SK-N-SH (cell line): ENCODE measurements at regions not wholly inside any gene's neighbourhood (a gene's known extent, or its start where the extent isn't known, plus 50 kb on each side); places are given as distances from the start of the nearest gene placed in this dataset.

ENCODE experiments used
- CTCF ChIA-PET: fragments of 300-600, 350-600 bp; formaldehyde crosslinking; extraction: SDS; loops from one replicate; lab custom pipeline; 2021; lab: Yijun Ruan, JAX
- POLR2A ChIA-PET: fragments of 350-600 bp; sonication (Branson Sonifier 250); formaldehyde crosslinking; extraction: SDS; loops from one replicate; lab custom pipeline; 2020; ENCODE audit warnings: antibody characterized with exemption, inconsistent platforms; lab: Yijun Ruan, JAX
- DNase-seq: peaks from one replicate; pipeline ENCODE4 v3.0.0; 2012
- H2AFZ ChIP-seq: fragments of 200-600 bp; sonication (generic); 2 replicates; pipeline ENCODE4 v1.8.1; 2016; ENCODE audit warnings: antibody characterized with exemption, mild to moderate bottlenecking, low read depth
- H3F3A ChIP-seq: fragments of 200-600 bp; sonication (generic); replicated peaks from 2 replicates; pipeline ENCODE3; 2016; ENCODE audit warnings: antibody characterized with exemption, mild to moderate bottlenecking; ENCODE audit not compliant: insufficient read depth
- H3K27ac ChIP-seq, 2 experiments: fragments of 200-500 bp in 1 of 2; fragments of 200-600 bp in 1 of 2; sonication (Bioruptor generic) in 1 of 2; sonication (generic), shearing (Covaris generic) in 1 of 2; 2 replicates each; pipeline versions ENCODE4 v1.5.1 to v1.6.1; 2014 to 2016; ENCODE audit warnings: low read depth in 2 of 2, inconsistent platforms in 1 of 2, low read length in 1 of 2, mild to moderate bottlenecking in 1 of 2, mixed read lengths in 1 of 2
- H3K27me3 ChIP-seq: fragments of 200-600 bp; sonication (generic), shearing (Covaris generic); 2 replicates; pipeline ENCODE4 v1.6.1; 2016; ENCODE audit warnings: mixed run types; ENCODE audit not compliant: insufficient read depth
- H3K36me3 ChIP-seq, 2 experiments: fragments of 200-500 bp in 1 of 2; fragments of 200-600 bp in 1 of 2; sonication (Bioruptor generic) in 1 of 2; sonication (generic) in 1 of 2; replicated peaks in 1 of 2; 2 replicates each; pipeline versions ENCODE3 to v1.5.1; 2014 to 2016; ENCODE audit warnings: low read length in 1 of 2, mild to moderate bottlenecking in 1 of 2; ENCODE audit not compliant: insufficient read depth in 2 of 2, control insufficient read depth in 1 of 2
- H3K4me1 ChIP-seq, 2 experiments: fragments of 200-500 bp in 1 of 2; fragments of 200-600 bp in 1 of 2; sonication (Bioruptor generic) in 1 of 2; sonication (generic), shearing (Covaris generic) in 1 of 2; 2 replicates each; pipeline versions ENCODE4 v1.5.1 to v1.6.1; 2014 to 2016; ENCODE audit warnings: low read depth in 1 of 2, low read length in 1 of 2, mixed run types in 1 of 2; ENCODE audit not compliant: insufficient read depth in 2 of 2, control insufficient read depth in 1 of 2
- H3K4me2 ChIP-seq: fragments of 200-600 bp; sonication (generic), shearing (Covaris generic); 2 replicates; pipeline ENCODE4 v1.6.1; 2017; ENCODE audit warnings: mixed run types
- H3K4me3 ChIP-seq, 2 experiments: fragments of 200-500 bp in 1 of 2; fragments of 200-600 bp in 1 of 2; sonication (Bioruptor generic) in 1 of 2; sonication (generic), shearing (Covaris generic) in 1 of 2; 2 replicates each; pipeline versions ENCODE4 v1.5.1 to v1.8.1; 2014 to 2016; ENCODE audit warnings: low read depth in 2 of 2, inconsistent platforms in 1 of 2, low read length in 1 of 2, mild to moderate bottlenecking in 1 of 2, mixed read lengths in 1 of 2, moderate library complexity in 1 of 2
- H3K79me2 ChIP-seq: fragments of 200-600 bp; sonication (generic); 2 replicates; pipeline ENCODE4 v1.8.1; 2017; ENCODE audit warnings: mild to moderate bottlenecking; ENCODE audit not compliant: insufficient read depth
- H3K9ac ChIP-seq: fragments of 200-600 bp; sonication (generic); 2 replicates; pipeline ENCODE4 v1.6.1; 2017; ENCODE audit warnings: mixed run types
- H3K9me2 ChIP-seq: fragments of 200-600 bp; sonication (generic); 2 replicates; pipeline ENCODE4 v1.6.1; 2017; ENCODE audit warnings: mixed run types
- H3K9me3 ChIP-seq: fragments of 200-600 bp; sonication (generic); 2 replicates; pipeline ENCODE4 v1.6.1; 2017; ENCODE audit warnings: mixed run types, mild to moderate bottlenecking, moderate library complexity
- H4K20me1 ChIP-seq: fragments of 200-600 bp; sonication (generic); 2 replicates; pipeline ENCODE4 v1.6.1; 2017; ENCODE audit warnings: mild to moderate bottlenecking, mixed run types; ENCODE audit not compliant: insufficient read depth
- CHD2 ChIP-seq: fragments of 150-350 bp; IDR thresholded peaks from 2 replicates; pipeline ENCODE4 v1.6.1; 2018; ENCODE audit warnings: low read length; ENCODE audit not compliant: partially characterized antibody
- CTCF ChIP-seq: fragments of 200-600 bp; sonication (generic); IDR thresholded peaks from 2 replicates; pipeline ENCODE4 v1.6.1; 2017; ENCODE audit warnings: antibody characterized with exemption, mild to moderate bottlenecking, moderate library complexity
- ELF1 ChIP-seq: IDR thresholded peaks from 2 replicates; pipeline ENCODE4 v1.4.0; 2012
- EZH2phosphoT487 ChIP-seq: fragments of 200-600 bp; sonication (generic); IDR thresholded peaks from 2 replicates; pipeline ENCODE4 v1.6.1; 2017; ENCODE audit warnings: low read depth, mixed run types, mild to moderate bottlenecking, antibody characterized with exemption, moderate library complexity, borderline replicate concordance
- IRF3 ChIP-seq: fragments of 150-350 bp; IDR thresholded peaks from 2 replicates; pipeline ENCODE4 v1.6.1; 2016; ENCODE audit warnings: mild to moderate bottlenecking, low read depth, low read length
- MAX ChIP-seq: IDR thresholded peaks from 2 replicates; pipeline ENCODE4 v1.4.0; 2012; ENCODE audit warnings: low read depth
- MEF2A ChIP-seq: IDR thresholded peaks from 2 replicates; pipeline ENCODE4 v1.4.0; 2012; ENCODE audit warnings: low read depth, borderline replicate concordance
- NFIC ChIP-seq: IDR thresholded peaks from 2 replicates; pipeline ENCODE4 v1.4.0; 2012; ENCODE audit warnings: borderline replicate concordance
- RAD21 ChIP-seq: IDR thresholded peaks from 2 replicates; pipeline ENCODE4 v1.6.1; 2012; ENCODE audit warnings: mild to moderate bottlenecking, low read length
- SIN3A ChIP-seq: IDR thresholded peaks from 2 replicates; pipeline ENCODE4 v1.6.1; 2012; ENCODE audit warnings: low read depth, mild to moderate bottlenecking, low read length, moderate library complexity, borderline replicate concordance
- TAF1 ChIP-seq: IDR thresholded peaks from 2 replicates; pipeline ENCODE4 v1.6.1; 2012; ENCODE audit warnings: low read depth, mild to moderate bottlenecking, low read length, moderate library complexity, borderline replicate concordance
- TCF12 ChIP-seq: IDR thresholded peaks from 2 replicates; pipeline ENCODE4 v1.4.0; 2012
- TEAD4 ChIP-seq: IDR thresholded peaks from 2 replicates; pipeline ENCODE4 v1.4.0; 2012; ENCODE audit warnings: mild to moderate bottlenecking, borderline replicate concordance; ENCODE audit not compliant: insufficient read depth
- USF1 ChIP-seq: IDR thresholded peaks from 2 replicates; pipeline ENCODE4 v1.4.0; 2012; ENCODE audit warnings: low read depth, borderline replicate concordance
- ZBTB33 ChIP-seq: IDR thresholded peaks from 2 replicates; pipeline ENCODE4 v1.4.0; 2012; ENCODE audit warnings: low read depth, borderline replicate concordance
- WGBS: methylation state at CpG from one replicate; pipeline ENCODE4 v1.1.6; 2017; ENCODE audit warnings: low lambda C conversion rate; 5-methylcytosine and 5-hydroxymethylcytosine counted together

GRCh38 chr3:193984876-193985275 lies 151.1 kb upstream of the HES1 start:
- POLR2A ChIA-PET: no interaction called here
- no peaks in the 10 kb centered on the region for H4K20me1 ChIP-seq
- WGBS: 64% methylated on average over 6 of the region's 6 CpGs

More at GRCh38 chr3:193984876-193985275, 151.1 kb upstream of the HES1 start:
- no peaks in the 10 kb centered on the region for H3K36me3 ChIP-seq
- DNase-seq: no peak
- peaks cover 0 to 3% of the 10 kb centered on the region in 2 experiments; a peak in 3 of 4 replicates for H3K4me1 ChIP-seq
- peaks cover 4% of the 10 kb centered on the region; the same call in 1 of the 2 replicates for H3K27me3 ChIP-seq
- CTCF ChIA-PET: no interaction called here
- H3K9me3 ChIP-seq: no peaks in the 10 kb centered on the region
- no peak overlapping the region for H3K9ac ChIP-seq
- H3F3A ChIP-seq: no peaks in the 10 kb centered on the region
- H3K27ac ChIP-seq: no peak overlapping the region
- no peak overlapping the region for H3K4me3 ChIP-seq
- H3K79me2 ChIP-seq: no peaks in the 10 kb centered on the region
- H2AFZ ChIP-seq: no peak overlapping the region
- H3K4me2 ChIP-seq: no peak overlapping the region
- TF ChIP-seq SIN3A: no peak
- no peak for TF ChIP-seq CTCF
- TF ChIP-seq EZH2phosphoT487: no peak
- no peak for TF ChIP-seq USF1
- no peak for TF ChIP-seq ELF1
- TF ChIP-seq TAF1: no peak
- TF ChIP-seq ZBTB33: no peak
- TF ChIP-seq NFIC: no peak
- no peak for TF ChIP-seq IRF3
- TF ChIP-seq RAD21: no peak
- no peak for TF ChIP-seq MEF2A
- TF ChIP-seq CHD2: no peak
- no peak for TF ChIP-seq TEAD4
- TF ChIP-seq MAX: no peak
- TF ChIP-seq TCF12: no peak
- no peaks in the 10 kb centered on the region for H3K9me2 ChIP-seq
